ENCODE measurements at regions not wholly inside any gene's neighbourhood (a gene's known extent, or its start where the extent isn't known, plus 50 kb on each side); places are given as distances from the start of the nearest gene placed in this dataset.

GRCh38 chr11:69395287-69395686, 86.2 kb upstream of the LINC01488 start:
- DNase-seq = no peak

- DNase-seq = no peak
These were observed 85.2 kb upstream of the LINC01488 start for GRCh38 chr11:69396051-69396947.

DNA sequence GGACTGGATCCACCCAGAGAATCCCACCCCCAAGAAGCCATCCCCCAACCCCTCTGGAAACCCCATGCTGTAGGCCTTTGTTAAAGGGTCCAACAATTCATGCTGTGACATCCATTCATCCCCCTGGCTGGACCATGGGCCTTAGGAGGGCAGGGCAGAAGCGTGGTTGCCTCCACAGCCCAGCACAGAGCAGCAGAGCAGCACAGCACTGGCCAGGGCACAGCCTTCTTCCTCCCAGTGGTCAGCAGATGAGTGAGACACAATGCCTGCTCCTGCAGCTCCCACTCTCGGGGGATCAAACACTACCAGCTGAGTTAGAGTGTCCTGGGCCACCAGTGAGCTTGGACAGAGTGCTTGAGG, 84.5 kb upstream of the LINC01488 start:
- no peak for DNase-seq

DNA sequence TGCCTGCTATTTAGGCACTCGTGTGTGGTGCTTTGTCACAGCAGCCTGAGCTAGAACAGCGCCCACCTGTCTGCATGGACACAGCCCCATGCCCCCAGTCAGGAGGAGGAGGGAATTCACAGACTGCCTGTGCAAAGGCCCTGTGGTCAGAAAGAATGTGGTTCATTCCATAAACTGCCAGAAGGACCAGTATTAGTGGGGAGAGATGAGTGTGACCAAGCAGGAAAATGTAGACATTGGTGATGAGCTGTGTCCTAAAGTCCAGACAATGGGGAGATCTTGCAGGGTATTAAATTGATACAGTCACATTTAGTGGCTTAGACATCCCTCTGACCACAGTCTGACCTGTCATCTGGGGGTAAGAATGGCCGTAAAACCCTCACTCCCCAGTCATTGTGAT, 83.7 kb upstream of the LINC01488 start:
- no peak for DNase-seq

- DNase-seq = no peak
These were observed 82.7 kb upstream of the LINC01488 start for GRCh38 chr11:69398529-69399492.

DNA sequence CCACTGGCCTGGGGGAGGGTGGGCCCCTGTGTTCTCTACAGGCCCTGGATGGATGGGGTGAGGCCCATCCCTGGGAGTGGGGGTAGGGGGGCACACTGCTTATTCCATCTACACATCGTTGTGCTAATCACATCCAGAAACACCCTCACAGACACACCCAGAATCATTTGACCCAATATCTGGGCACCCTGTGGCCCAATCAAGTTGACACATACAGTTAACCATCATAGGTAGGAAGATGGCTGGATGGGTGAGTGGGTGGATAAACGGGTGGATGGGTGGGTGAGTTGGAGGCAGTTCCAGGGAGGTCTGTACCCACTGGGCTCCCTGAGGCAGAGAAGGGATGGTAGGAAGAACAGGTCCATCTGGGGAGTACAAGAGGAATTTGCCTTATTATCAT, 81.3 kb upstream of the LINC01488 start:
- no peak for DNase-seq

GRCh38 chr11:69400771-69401590, 80.5 kb upstream of the LINC01488 start:
- DNase-seq = no peak

GRCh38 chr11:69401715-69402114, 79.7 kb upstream of the LINC01488 start:
- no peak for DNase-seq

- no peak for DNase-seq
These were observed 79.1 kb upstream of the LINC01488 start for GRCh38 chr11:69402251-69402887.

GRCh38 chr11:69403556-69404215, 77.8 kb upstream of the LINC01488 start:
- no peak for DNase-seq

DNA sequence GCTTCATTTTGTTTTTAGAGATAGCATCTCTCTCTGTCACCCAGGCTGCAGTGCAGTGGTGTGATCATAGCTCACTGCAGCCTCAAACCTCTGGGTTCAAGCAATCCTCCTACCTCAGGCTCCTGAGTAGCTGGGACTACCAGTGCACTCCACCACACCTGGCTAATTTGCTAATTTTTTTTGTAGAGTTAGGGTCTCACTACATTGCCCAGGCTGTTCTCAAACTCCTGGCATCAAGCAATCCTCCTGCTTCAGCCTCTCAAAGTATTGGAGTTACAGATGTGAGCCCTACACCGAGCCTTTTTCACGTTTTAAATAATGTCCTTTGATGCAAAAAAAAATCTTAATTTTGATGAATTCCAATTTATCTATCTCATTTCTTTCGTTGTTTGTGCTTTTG, 75.4 kb upstream of the LINC01488 start:
- DNase-seq = no peak

GRCh38 chr11:69409812-69410645, 71.4 kb upstream of the LINC01488 start:
- DNase-seq = no peak

DNA sequence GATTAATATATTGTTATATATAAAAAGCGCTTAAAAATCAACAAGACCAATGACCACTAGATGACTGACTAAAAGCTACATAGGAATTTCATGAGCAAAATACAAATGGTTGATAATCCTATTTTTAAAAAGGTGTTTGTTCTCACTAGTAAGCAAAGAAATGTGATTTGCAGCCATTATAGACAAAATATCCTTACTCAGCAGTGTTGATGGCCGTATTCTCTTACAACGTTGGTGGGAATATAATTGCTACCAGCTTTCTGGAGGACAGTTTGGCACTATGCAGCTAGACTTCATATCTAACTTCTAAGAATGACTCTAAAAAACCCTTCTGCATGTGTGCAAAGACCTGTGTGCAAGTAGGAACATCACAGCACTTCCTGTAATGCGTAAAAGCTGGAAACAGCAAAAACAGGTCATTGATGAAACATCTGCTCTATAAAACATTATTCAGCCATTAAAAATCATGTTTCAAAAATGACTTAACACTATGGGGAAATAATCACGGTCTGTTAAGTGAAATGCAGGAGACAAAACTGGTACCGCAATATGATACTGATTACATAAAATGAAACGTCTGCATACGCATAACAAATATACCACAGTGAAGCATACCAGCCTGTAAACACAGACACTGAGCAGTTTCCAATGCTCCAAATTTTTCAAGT, 70.1 kb upstream of the LINC01488 start:
- DNase-seq = no peak

GRCh38 chr11:69413015-69413801, 68.3 kb upstream of the LINC01488 start:
- DNase-seq = no peak

GRCh38 chr11:69413993-69414392, 67.5 kb upstream of the LINC01488 start:
- DNase-seq = no peak

- no peak for DNase-seq
These were observed 66.7 kb upstream of the LINC01488 start for GRCh38 chr11:69414773-69415187.

DNA sequence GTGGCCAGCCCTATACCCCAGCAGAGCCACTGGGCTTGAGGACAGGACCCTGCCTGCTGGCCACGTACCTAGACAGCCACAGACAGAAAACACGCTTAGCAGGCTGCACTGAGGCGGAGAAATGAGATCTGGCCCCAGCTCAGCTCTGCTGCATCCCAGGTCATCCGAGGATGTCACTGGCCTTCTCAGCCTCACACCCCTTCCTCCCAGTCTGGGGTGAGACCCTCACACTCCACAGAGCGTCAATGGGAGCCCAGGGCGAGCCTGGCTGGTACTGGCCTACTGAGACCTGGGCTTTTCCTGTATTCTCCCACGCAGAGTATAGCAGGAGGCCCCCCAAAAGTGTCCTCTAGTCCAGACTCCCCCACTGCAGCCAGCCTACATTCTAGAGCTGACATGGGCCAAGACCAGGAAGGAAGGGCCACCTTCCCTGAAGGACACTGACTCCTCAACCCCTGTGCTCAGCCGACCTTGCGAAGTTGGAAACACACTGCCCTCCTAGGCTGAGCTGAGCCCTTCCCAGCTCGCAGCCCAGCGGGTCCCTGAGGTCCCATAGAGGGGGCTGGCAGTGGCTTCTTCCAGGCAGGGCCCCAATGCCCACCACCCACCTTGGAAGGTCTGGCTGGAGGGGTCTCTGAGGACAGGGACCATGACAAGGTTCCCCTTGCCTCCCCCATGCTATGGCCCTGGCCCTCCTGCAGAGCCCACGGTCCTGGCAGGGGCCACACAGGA, 65.9 kb upstream of the LINC01488 start:
- DNase-seq = no peak

- DNase-seq = no peak
These were observed 65.3 kb upstream of the LINC01488 start for GRCh38 chr11:69416143-69416515.
